UCSD-AML1 (cell line): ENCODE measurements at regions not wholly inside any gene's neighbourhood (a gene's known extent, or its start where the extent isn't known, plus 50 kb on each side); places are given as distances from the start of the nearest gene placed in this dataset.
"Not testable (repeated sequence)": the region's sequence is repeated elsewhere in the genome, so short reads cannot be mapped to it uniquely, and the experiment has no call there.

ENCODE experiments used
- DNase-seq: peaks from one replicate; lab custom pipeline; 2025; ENCODE audit not compliant: unreplicated experiment; lab: John Stamatoyannopoulos, UW

DNA sequence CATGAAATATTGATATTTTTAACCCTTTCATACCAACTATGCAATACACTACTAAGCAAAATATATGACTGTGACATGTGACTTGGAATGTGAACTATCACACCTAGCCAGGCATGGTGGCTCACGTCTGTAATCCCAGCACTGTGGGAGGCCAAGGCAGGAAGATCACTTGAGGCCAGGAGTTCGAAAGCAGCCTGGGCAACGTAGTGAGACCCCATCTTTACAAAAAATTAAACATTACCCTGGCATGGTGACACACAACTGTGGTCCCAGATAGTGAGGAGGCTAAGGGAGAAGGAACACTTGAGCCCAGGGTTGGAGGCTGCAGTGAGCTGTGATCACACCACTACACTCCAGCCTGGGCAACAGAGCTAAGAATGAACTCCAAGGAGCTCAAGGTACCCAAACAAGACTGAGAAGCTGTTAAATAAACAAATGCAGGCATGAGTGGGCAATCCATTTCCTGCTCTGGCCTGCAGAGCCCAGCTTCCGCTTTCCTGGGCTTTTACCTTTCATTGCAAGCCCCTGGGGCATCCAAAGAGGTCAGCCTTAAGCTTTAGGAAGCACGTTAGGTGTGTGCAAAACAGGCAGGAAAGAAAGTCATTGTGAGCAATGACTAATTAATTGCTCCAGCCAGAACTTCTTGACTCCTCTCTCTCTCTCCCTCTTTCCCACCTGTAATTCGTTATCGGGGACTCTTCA, 162.1 kb upstream of the FOXK1 start:
- no peak for DNase-seq

GRCh38 chr7:4523219-4523618, 158.9 kb upstream of the FOXK1 start:
- DNase-seq: no peak

- no peak for DNase-seq
Measured at GRCh38 chr7:4523873-4524272, 158.2 kb upstream of the FOXK1 start.

- no peak for DNase-seq
Measured at GRCh38 chr7:4525884-4526283, 156.2 kb upstream of the FOXK1 start.

- DNase-seq: no peak
Measured at GRCh38 chr7:4527988-4528636, 154.0 kb upstream of the FOXK1 start.

GRCh38 chr7:4531236-4531635, 150.9 kb upstream of the FOXK1 start:
- DNase-seq: no peak

GRCh38 chr7:4533339-4533738, 148.8 kb upstream of the FOXK1 start:
- DNase-seq: not testable (repeated sequence)

- no peak for DNase-seq
Measured at GRCh38 chr7:4549681-4550080, 132.4 kb upstream of the FOXK1 start.

GRCh38 chr7:4550117-4550516, 132.0 kb upstream of the FOXK1 start:
- DNase-seq: no peak

DNA sequence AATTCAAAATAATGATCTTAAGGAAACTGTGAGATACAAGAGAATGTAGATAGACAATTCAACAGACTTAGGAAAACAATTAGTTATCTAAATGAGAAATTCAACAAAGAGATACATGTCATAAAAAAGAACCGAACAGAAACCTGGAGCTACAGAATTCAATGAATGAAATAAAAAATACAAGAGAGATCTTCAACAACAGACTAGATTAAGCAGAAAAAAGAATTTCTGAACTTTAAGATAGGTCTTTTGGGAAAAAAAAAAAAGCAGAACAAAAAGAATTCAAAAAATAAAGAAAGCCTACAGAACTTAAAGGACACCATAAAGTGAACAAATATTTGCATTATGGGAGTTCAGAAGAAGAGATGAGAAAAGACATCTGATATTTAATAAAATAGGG, 129.1 kb upstream of the FOXK1 start:
- no peak for DNase-seq

DNA sequence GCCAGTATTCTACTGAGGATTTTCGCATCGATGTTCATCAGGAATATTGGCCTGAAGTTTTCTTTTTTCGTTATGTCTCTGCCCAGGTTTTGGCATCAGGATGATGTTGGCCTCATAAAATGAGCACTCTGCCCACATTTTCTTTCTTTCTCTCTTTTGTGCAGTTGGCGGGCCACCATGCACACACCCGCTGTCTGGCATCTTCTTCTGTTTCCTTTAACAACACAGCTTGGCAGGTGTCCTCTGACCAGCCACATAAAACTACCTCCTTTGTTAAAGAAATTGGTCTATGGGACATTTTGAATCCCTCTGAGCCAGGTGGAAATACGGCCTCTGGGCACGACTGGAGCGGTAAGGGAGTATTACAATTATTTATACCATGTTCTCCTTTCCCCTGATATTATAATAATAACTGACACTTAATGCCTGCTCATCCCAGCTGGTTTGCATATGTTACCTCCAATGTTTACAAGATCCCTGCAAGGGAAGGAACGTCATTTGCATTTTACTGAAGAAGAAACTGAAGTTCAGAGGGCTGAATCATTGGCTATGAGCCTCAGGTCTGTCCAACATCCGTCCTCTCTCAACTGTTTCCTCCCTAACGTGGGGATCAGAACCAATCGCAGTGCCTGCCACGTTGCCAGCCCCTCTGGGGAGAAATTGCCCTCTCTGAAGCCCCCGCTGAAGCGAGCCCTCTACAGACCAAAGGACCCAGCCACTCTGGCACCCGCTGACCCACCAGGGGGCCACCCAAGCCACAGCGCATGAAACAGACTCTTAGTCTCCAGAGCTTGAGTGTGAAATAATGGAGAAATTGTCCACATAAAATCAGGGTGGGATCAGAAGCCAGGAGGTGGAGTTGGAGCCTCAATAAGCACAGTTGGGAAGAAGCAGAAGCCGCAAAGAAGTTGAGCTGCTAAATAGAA, 125.0 kb upstream of the FOXK1 start:
- no peak for DNase-seq

- DNase-seq: no peak
Measured at GRCh38 chr7:4561795-4562194, 120.3 kb upstream of the FOXK1 start.

DNA sequence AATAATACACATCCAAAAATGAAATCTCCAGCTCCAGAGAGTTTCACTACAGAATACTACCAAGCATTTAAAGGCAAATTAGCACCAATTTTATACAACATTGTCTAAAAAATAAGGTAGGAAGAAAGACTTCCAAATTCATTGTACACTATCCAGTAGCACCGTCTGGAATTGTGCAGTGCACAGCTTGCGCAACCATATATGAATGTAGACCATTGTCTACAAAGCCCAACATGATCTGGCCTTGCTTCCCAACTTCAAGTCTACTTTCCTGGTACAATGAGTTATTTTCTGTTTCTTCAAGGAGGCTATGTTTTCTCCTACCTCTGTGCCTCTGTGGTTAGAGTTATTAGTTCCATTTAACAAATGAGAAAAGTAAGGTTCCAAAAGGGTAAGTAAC, 115.4 kb upstream of the FOXK1 start:
- DNase-seq: no peak

- no peak for DNase-seq
Measured at GRCh38 chr7:4574851-4575250, 107.2 kb upstream of the FOXK1 start.

DNA sequence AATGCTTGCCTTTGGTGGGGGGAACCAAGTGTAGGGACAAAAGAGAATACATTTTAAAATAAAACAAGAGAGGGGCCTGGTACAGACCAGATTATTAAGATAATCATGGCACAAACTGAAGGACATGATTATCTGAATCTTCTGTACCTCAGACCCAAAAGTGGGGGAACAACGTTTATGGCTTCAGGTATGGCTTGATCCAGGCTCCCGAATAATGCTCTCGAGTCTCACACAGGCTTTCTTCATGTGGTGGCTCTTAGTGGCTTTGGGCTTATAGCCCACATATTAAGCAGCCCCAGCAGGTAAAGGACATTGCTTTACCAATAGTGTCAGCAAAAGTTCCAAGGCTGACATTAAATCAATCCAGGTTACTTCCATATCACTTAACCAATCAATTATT, 106.8 kb upstream of the FOXK1 start:
- no peak for DNase-seq

DNA sequence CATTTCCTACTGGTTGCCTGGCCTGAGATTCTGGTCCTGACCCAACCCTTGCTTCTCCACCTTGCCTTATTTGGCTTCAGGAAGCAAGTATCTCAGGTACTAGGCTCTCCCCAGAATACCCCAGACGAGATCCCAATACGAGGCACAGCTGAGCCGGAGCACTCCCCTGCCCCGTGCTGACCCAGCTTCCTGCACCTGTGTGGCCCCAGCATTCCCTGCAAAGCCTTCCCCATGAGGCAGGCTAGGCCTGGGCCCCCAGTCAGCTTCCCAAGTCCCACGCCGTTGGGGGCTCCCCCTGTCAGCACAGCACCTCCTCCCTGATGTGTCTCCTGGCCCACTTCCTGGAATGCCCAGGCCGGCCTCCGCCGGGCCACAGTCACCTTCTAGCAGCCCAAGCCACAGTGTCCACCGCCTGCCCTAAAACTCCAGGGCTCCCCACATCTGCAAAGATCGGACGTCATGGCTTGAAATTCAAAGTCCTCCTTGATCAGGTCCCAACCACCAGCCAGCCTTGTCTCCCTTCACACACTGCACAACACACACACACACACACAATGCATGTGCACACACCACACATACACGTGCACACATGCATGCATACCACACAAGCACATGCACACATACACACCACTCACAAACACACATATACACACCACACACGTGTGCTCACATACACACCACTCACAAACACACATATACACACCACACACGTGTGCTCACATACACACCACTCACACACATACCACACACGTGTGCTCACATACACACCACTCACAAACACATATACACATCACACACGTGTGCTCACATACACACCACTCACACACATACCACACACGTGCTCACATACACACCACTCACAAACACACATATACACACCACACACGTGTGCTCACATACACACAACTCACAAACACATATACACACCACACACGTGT, 78.9 kb upstream of the FOXK1 start:
- DNase-seq: no peak

GRCh38 chr7:4603843-4604231, 78.3 kb upstream of the FOXK1 start:
- DNase-seq: no peak

GRCh38 chr7:4604456-4604940, 77.6 kb upstream of the FOXK1 start:
- DNase-seq: no peak

DNA sequence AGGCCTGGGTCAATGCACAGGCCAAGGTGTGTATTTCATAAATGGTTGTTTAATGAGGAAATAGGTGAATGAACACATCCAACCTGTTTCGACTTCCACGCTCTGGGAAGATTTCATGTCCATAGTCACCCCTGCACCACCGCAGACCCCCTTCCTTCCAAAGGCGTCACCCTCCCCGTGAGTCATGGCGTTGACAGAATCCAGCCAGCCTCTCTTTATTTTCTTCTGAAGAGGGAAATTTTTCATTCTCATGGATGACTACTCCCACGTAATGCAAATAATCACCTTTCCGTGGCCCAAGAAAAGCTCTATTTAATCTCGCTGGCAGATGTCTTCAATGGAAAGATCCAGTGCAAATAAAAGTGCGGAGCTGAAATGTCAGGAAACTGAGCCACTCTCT, 75.3 kb upstream of the FOXK1 start:
- DNase-seq: no peak

- DNase-seq: no peak
Measured at GRCh38 chr7:4607311-4607729, 74.8 kb upstream of the FOXK1 start.

DNA sequence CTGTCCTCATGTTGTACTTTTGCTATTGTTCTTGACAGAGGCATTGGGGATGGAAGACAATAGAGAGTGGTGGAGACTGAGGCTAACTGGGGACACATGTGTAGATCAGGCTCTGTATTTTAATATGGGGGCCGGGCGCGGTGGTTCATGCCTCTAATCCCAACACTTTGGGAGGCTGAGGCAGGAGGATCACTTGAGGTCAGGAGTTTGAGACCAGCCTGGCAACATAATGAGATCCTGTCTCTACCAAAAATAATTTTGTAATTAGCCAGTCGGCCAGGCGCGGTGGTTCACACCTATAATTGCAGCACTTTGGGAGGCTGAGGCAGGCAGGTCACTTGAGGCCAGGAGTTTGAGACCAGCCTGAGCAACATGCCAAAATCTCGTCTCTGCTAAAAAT, 72.5 kb upstream of the FOXK1 start:
- DNase-seq: not testable (repeated sequence)
